ENCODE measurements at regions not wholly inside any gene's neighbourhood (a gene's known extent, or its start where the extent isn't known, plus 50 kb on each side); places are given as distances from the start of the nearest gene placed in this dataset. TPM values are rescaled to one million over a fixed set of nuclear protein-coding genes. Genes with fewer than 3 reads are reported as not detected.
"Not testable (repeated sequence)": the region's sequence is repeated elsewhere in the genome, so short reads cannot be mapped to it uniquely, and the experiment has no call there.

GRCh38 chr20:29883514-29884219 is 1373.8 kb upstream of the DEFB115 start:
- not testable (repeated sequence) for DNase-seq

GRCh38 chr20:29884322-29884721 is 1373.1 kb upstream of the DEFB115 start:
- DNase-seq = not testable (repeated sequence)

DNA sequence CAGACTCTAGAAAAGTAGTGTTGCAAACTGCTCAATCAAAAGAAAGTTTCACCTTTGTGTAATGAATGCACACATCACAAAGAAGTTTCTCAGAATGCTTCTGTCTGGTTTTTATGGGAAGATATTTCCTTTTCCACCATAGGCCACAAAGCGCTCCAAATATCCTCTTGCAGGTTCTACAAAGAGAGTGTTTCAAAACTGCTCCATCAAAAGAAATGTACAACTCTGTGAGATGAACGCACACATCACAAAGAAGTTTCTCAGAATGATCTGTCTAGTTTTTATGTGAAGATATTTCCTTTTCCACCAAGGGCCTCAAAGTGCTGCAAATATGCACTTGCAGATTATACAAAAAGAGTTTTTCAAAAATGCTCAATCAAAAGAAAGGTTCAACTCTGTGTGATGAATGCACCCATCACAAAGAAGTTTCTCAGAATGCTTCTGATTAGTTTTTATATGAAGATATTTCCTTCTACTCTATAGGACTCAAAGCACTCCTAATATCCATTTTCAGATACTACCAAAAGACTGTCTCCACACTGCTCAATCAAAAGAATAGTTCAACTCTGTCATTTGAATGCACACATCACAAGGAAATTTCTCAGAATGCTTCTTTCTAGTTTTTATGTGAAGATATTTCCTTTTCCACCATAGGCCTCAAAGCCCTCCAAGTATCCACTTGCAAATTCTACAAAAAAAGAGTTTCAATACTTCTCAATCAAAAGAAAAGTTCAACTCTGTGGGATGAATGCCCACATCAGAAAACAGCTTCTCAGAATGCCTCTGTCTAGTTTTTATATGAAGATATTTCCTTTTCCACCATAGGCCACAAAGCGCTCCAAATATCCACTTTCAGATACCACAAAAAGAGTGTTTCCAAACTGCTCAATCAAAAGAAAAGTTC is 1371.9 kb upstream of the DEFB115 start:
- DNase-seq = not testable (repeated sequence)

DNA sequence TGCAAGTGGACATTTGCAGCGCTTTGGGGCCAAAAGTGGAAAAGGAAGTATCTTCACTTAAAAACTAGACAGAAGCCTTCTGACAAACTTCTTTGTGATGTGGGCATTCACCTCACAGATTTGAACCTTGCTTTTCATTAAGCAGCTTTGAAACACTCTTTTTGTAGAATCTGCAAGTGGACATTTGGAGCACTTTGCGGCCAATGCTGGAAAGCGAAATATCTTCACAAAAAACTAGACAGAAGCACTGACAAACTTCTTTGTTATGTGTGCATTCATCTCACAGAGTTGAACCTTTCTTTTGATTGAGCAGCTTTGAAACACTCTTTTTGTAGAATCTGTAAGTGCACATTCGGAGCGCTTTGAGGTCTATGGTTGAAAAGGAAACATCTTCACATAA is 1365.9 kb upstream of the DEFB115 start:
- DNase-seq = not testable (repeated sequence)

Small RNAs in the stretch of these regions (small RNA-seq; reads per million reads assigned to genes)
- not detected for gene RF00002
